Stimulated activated CD8-positive, alpha-beta memory T cell treated with anti-CD3 and anti-CD28 coated beads, Interleukin-7, amount 100 ng/mL, for 48 hours (primary cell): ENCODE measurements at regions not wholly inside any gene's neighbourhood (a gene's known extent, or its start where the extent isn't known, plus 50 kb on each side); places are given as distances from the start of the nearest gene placed in this dataset.
"Not testable (repeated sequence)": the region's sequence is repeated elsewhere in the genome, so short reads cannot be mapped to it uniquely, and the experiment has no call there.

Source experiments
- DNase-seq, 2 donors: peaks; one replicate each; pipeline ENCODE4 v3.0.0-alpha.2; 2020; ENCODE audit warnings: low read depth in 1 of 2; ENCODE audit errors: extremely low read depth in 1 of 2

GRCh38 chr13:88948501-88948900 lies 1277.3 kb downstream of the SLITRK5 start:
- DNase-seq = no peak

DNA sequence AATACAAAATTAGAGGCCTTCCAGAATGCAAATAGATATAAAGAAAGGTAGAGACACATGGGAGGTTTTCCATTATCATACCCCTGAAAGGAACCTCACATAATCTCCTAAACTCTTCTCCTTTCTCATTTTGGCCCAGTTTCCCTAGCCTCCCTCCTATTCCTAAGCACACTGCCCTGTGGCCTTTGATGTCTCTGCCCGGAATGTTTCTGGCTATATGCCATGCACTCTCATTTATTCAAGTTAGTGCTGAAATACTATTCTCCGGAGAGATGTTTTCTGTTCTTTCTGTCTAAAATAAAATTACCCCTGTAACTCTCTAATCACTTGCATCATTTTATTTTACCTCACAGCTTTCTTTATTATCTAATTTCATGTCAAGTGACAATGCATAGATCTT lies 1287.7 kb downstream of the SLITRK5 start:
- no peak for DNase-seq

DNA sequence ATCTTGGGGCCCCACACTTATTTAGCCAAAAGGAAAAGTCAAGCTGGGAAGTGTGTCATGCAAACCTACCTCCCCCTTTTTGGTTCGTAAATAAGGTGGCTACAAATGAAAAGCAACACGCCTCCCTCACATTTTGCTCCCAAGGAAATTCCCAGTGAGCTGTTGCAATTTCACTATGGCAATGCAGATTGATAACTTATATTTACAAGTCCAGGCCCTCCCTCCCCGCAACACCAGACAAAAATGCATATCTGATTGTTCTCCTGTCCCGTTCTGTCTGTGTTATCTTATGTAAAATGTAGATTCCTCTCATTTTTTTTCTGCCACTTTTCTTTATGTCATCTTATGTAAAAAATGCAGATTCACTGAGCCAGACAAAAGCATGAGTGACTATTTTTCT lies 1305.3 kb downstream of the SLITRK5 start:
- no peak for DNase-seq

GRCh38 chr13:88978607-88979006 lies 1307.4 kb downstream of the SLITRK5 start:
- no peak for DNase-seq

- no peak for DNase-seq
Measured at GRCh38 chr13:88979465-88980175, 1308.4 kb downstream of the SLITRK5 start.

- DNase-seq = no peak
Measured at GRCh38 chr13:89003656-89004055, 1332.5 kb downstream of the SLITRK5 start.

- no peak for DNase-seq
Measured at GRCh38 chr13:89011615-89012014, 1340.4 kb downstream of the SLITRK5 start.

- no peak for DNase-seq
Measured at GRCh38 chr13:89027694-89028306, 1356.6 kb downstream of the SLITRK5 start.

DNA sequence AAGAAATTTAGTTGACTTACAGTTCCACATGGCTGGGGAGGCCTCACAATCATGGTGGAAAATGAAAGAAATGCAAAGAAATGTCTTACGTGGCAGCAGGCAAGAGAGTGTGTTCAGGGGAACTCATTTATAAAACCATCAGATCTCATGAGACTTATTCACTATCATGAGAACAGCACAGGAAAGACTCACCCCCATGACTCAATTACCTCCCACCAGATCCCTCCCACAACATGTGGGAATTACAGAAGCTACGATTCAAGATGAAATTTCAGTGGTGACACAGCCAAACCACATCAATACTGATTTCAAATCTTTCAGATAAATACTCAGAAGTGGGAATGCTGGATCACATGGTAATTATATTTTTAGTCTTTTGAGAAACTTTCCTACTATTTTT lies 1357.9 kb downstream of the SLITRK5 start:
- peak in 1 of 2 donors; percentile 4 for DNase-seq

DNA sequence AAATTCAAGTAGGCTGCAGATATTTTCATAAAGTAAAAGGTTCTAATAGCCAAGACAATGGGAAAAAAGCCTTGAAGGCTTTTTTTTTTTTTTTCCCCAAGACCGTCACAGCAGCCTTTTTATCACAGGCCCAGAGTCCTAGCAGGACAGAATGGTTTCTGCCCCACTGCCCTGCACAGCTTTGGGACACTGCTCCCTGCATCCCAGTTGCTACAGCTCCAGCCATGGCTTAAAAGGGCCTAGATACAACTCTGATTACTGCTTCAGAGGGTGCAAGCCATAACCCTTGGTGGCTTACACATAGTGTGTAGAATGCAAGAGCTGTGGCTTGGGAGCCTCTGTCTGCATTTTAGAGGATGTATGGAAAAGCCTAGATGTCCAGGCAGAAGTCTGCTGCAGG lies 1362.8 kb downstream of the SLITRK5 start:
- DNase-seq = no peak

DNA sequence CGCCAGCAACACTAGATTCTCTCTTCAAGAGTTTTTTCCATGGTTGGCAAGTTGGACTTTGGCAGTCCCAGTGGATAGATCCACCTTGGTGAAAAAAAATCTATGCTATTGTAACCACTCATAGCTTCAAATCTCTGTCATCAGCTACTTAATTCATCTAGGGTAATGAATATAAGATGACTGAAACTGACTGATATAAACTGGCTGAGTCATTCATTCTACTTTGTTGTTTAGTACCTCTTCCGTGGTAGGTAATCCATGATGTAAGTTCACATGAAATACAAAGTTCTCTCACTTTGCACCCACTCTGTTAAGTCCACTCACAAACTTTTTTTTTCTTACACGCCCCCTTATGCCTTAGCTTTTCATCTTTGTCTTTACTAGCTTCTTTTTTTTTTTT lies 1381.5 kb downstream of the SLITRK5 start:
- no peak for DNase-seq

GRCh38 chr13:89053418-89053817 lies 1382.2 kb downstream of the SLITRK5 start:
- DNase-seq = no peak

DNA sequence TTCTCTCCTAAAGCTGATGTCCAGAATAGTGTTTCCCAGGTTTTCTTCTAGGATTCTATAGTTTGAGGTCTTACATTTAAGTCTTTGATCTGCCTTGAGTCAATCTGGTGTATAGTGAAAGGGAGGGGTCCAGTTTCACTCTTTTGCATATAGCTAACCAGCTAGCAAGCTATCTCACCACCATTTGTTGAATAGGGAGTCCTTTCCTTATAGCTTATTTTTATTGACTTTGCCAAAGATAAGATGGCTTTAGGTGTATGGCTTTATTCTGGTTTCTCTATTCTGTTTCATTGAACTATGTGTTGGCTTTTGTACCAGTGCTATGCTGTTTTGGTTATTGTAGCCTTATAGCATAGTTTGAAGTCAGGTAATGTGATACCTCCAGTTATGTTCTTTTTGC lies 1386.1 kb downstream of the SLITRK5 start:
- DNase-seq = no peak

GRCh38 chr13:89057862-89058261 lies 1386.7 kb downstream of the SLITRK5 start:
- DNase-seq = no peak

DNA sequence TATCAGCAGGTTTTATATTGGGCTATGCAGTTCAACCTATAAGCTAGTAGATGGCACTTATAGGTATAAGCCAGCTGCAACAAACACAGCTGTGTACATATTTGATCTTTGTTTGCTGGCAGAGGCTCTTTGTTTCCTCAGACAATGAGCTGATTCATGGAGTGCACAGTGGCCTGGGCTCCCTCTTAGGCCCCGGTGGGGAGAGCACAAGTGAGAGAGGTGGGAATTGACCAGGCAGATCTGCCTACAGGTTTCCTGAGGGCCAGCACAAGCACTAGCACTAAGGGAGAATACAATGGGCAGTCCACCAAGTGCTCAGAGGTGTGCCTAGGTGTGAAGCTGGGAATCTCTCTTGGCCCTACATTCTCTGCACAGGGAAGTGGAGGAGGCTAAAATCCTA lies 1390.7 kb downstream of the SLITRK5 start:
- no peak for DNase-seq

DNA sequence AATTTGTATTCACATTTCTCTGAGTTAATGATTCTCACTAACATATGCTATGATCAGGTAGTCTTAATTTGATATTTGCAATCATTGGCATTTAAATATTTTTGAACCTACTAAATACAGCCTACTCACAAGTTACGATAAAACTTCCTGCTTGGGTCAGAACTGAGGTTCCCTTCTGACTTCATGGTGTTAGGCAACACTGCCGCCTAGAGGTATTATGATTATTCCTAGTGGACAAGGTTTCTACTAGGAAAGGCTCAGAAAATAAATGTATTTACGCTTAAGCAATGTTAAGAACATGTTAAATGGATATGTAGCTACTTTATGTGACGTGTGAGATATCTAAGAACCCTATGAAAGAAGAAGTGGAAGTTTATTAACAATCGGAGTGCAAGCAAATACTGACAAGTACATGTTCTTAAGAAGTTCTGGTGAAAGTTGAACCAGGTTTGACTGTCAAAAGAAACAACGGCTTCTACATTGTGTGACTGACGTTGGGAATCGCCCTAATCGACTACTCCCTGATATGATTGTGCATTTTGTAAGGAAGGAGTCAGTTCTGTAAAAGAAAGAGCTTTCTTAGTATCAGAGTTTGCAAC lies 1395.8 kb downstream of the SLITRK5 start:
- no peak for DNase-seq

- no peak for DNase-seq
Measured at GRCh38 chr13:89072979-89073378, 1401.8 kb downstream of the SLITRK5 start.

DNA sequence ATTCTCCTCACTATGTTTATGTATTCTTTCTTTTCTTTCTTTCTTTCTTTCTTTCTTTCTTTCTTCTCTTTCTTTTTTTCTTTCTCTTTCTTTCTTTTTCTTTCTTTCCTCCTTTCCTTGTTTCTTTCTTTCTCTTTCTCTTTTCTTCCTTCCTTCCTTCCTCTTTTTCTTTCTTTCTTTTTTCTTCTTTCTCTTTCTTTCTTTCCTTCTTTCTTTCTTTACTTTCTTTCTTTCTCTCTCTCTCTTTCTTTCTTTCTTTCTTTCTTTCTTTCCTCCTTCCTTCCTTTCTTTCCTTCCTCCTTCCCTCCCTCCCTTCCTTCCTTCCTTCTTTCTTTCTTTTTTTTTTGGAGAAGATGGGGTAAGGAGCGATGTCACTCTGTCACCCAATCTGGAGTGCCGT lies 1405.5 kb downstream of the SLITRK5 start:
- no peak for DNase-seq

GRCh38 chr13:89082623-89083022 lies 1411.5 kb downstream of the SLITRK5 start:
- no peak for DNase-seq

DNA sequence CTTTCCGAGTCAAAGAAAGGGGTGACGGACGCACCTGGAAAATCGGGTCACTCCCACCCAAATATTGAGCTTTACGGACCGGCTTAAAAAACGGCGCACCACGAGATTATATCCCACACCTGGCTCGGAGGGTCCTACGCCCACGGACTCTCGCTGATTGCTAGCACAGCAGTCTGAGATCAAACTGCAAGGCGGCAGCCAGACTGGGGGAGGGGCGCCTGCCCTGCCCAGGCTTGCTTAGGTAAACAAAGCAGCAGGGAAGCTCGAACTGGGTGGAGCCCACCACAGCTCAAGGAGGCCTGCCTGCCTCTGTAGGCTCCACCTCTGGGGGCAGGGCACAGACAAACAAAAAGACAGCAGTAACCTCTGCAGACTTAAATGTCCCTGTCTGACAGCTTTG lies 1416.9 kb downstream of the SLITRK5 start:
- DNase-seq = not testable (repeated sequence)

DNA sequence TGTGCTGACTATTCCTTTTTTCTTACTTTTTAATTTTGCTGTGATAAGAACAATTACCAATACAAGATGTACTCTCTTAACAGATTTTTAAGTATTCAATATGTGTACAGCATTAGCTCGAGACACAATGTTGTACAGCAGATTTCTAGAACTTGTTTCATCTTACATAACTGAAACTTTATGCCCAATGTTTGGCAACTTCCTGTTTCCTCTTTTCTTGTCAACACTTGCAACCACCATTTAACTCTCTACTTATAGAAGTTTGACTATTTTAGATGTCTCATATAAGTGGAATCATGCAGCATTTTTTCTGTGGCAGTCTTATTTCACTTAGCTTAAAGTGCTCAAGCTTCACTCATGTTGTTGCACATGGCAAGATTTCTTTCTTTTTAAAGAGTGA lies 1426.8 kb downstream of the SLITRK5 start:
- no peak for DNase-seq

DNA sequence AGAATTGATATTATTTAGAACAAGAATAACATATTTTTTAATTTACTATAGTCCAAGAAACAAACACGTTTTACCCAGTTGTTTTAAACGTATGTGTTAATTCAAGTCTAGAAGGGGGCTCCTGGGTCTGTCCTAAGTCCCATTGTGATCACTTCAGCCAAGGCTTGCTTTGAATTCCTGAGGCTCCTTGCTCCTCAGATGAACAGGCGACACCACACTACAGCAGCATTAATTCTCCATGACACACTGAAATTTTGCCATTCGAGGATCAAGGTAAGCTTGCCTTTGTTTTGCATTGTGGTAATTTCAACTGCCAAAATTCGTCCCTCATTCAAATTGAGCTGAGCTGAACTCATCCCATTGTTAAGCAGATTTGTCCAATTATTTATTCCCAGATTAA lies 1442.6 kb downstream of the SLITRK5 start:
- no peak for DNase-seq
